NCI-H2081 (cell line): ENCODE measurements at regions not wholly inside any gene's neighbourhood (a gene's known extent, or its start where the extent isn't known, plus 50 kb on each side); places are given as distances from the start of the nearest gene placed in this dataset.

Experiments
- DNase-seq, 2 experiments: peaks; one replicate each; lab custom pipeline; 2025; lab: John Stamatoyannopoulos, UW

GRCh38 chr10:129114588-129114987 is 352.5 kb upstream of the MGMT start:
- DNase-seq = no peak

- no peak for DNase-seq
Measured at GRCh38 chr10:129116371-129116770, 350.7 kb upstream of the MGMT start.

GRCh38 chr10:129120441-129120840 is 346.6 kb upstream of the MGMT start:
- no peak for DNase-seq

GRCh38 chr10:129122846-129123245 is 344.2 kb upstream of the MGMT start:
- DNase-seq = no peak

GRCh38 chr10:129123428-129123827 is 343.6 kb upstream of the MGMT start:
- DNase-seq = no peak

- no peak for DNase-seq
Measured at GRCh38 chr10:129126982-129127381, 340.1 kb upstream of the MGMT start.

- no peak for DNase-seq
Measured at GRCh38 chr10:129131457-129132132, 335.4 kb upstream of the MGMT start.

GRCh38 chr10:129133856-129134255 is 333.2 kb upstream of the MGMT start:
- DNase-seq = no peak

GRCh38 chr10:129134371-129134770 is 332.7 kb upstream of the MGMT start:
- DNase-seq = no peak

GRCh38 chr10:129135624-129136023 is 331.4 kb upstream of the MGMT start:
- DNase-seq = no peak

GRCh38 chr10:129136074-129136473 is 331.0 kb upstream of the MGMT start:
- no peak for DNase-seq

GRCh38 chr10:129136951-129137350 is 330.1 kb upstream of the MGMT start:
- no peak for DNase-seq

GRCh38 chr10:129140921-129141885 is 325.8 kb upstream of the MGMT start:
- DNase-seq = no peak

- no peak for DNase-seq
Measured at GRCh38 chr10:129151281-129151680, 315.8 kb upstream of the MGMT start.

GRCh38 chr10:129156406-129156805 is 310.6 kb upstream of the MGMT start:
- no peak for DNase-seq

- DNase-seq = no peak
Measured at GRCh38 chr10:129157185-129157584, 309.9 kb upstream of the MGMT start.

- DNase-seq = no peak
Measured at GRCh38 chr10:129161150-129161549, 305.9 kb upstream of the MGMT start.

- DNase-seq = no peak
Measured at GRCh38 chr10:129163531-129163930, 303.5 kb upstream of the MGMT start.

GRCh38 chr10:129165076-129165720 is 301.8 kb upstream of the MGMT start:
- no peak for DNase-seq

GRCh38 chr10:129165770-129166169 is 301.3 kb upstream of the MGMT start:
- no peak for DNase-seq

- no peak for DNase-seq
Measured at GRCh38 chr10:129168660-129169059, 298.4 kb upstream of the MGMT start.

- no peak for DNase-seq
Measured at GRCh38 chr10:129169115-129169514, 297.9 kb upstream of the MGMT start.

- DNase-seq = no peak
Measured at GRCh38 chr10:129170812-129171211, 296.2 kb upstream of the MGMT start.
